Psoas muscle (tissue), 7 donors: ENCODE measurements at regions not wholly inside any gene's neighbourhood (a gene's known extent, or its start where the extent isn't known, plus 50 kb on each side); places are given as distances from the start of the nearest gene placed in this dataset.

Experiments
- ATAC-seq, 4 donors: fragments of 200-7000 bp; cut with Tn5 transposase; one replicate each; pipeline ENCODE4 v1.9.1; 2020; ENCODE audit warnings: moderate library complexity in 3 of 4, mild to moderate bottlenecking in 2 of 4
- DNase-seq, 2 donors: peaks; one replicate each; pipeline ENCODE4 v3.0.0-alpha.2; 2020
- H3K27ac ChIP-seq: fragments of 200-600 bp; one replicate; pipeline ENCODE4 v1.8.0; 2022
- H3K27me3 ChIP-seq, 3 donors: fragments of 200-600 bp in 1 of 3; one replicate each; pipeline versions ENCODE4 v1.6.1 to v1.8.0; 2013 to 2022; ENCODE audit warnings: low read length in 2 of 3, mild to moderate bottlenecking in 2 of 3, moderate library complexity in 1 of 3; ENCODE audit not compliant: insufficient read depth in 3 of 3
- H3K36me3 ChIP-seq, 2 donors: fragments of 200-600 bp in 1 of 2; one replicate each; pipeline versions ENCODE4 v1.6.1 to v1.8.0; 2013 to 2022; ENCODE audit warnings: low read depth in 1 of 2, mild to moderate bottlenecking in 1 of 2, moderate library complexity in 1 of 2; ENCODE audit not compliant: insufficient read depth in 1 of 2
- H3K4me1 ChIP-seq: fragments of 200-600 bp; one replicate; pipeline ENCODE4 v1.8.0; 2022
- H3K4me3 ChIP-seq: fragments of 200-600 bp; one replicate; pipeline ENCODE4 v1.8.0; 2022; ENCODE audit warnings: mild to moderate bottlenecking
- H3K9me3 ChIP-seq: fragments of 200-600 bp; one replicate; pipeline ENCODE4 v1.8.0; 2022
- WGBS, 3 donors: extraction: QIAGEN DNeasy Blood & Tissue Kit; methylation state at CpG; one replicate each; pipeline versions ENCODE4 v1.1.6 to v1.1.7; 2013; 5-methylcytosine and 5-hydroxymethylcytosine counted together
- intact Hi-C, 2 donors: fragments of 100-400 bp; cut with DNase I; formaldehyde crosslinking; loops; one replicate each; pipeline versions ENCODE4 v1.11.0 to v1.14.2; 2022
- TF ChIP-seq, protein P1 (sequence below): fragments of 200-600 bp; IDR thresholded peaks from one replicate; pipeline ENCODE4 v1.8.0; 2022; ENCODE audit warnings: antibody characterized with exemption
- donor health status: healthy with polysubstance abuse.
- donor health status: DM: no; HTN: no; CAD: no; lungs with moderate emphysema.
- donor health status: Bipolar disorder and iron deficiency.
- donor health status: healthy.
- donor health status: DM: yes; HTN: yes; CAD: no.
- donor health status: DM: no; HTN: no; CAD: no.
- donor health status: DM: yes; HTN: yes; CAD: no.

DNA sequence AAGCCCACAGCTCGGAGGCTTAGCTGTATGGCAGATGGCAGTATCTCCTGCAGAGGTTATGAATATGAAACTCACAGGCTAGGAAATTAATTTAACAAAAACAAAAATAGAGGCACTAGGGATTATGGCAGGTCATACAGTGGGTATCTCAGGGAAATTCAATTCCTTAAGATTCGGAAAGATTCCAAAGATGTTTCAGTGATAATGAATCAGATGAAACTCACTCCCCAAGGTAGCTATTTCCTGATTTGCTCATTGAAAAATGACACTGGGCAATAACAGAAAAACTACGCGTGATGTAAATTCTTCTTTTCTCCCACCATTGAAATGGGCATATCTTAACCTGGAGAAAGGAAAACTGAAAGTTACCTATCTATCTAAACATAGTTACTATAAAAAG is 414.1 kb downstream of the STK39 start:
- Histone ChIP-seq H3K36me3 (no peaks in the 10 kb centered on the region), H3K4me1 (peaks cover 3% of the 10 kb centered on the region), H3K4me3 (no peak overlapping the region), H3K27me3 (no peaks in the 10 kb centered on the region), H3K27ac (no peak overlapping the region), H3K9me3 (no peaks in the 10 kb centered on the region)
- no peak for DNase-seq
- ATAC-seq, result no peak
- 61 to 79% (median 66%) methylated on average over 4 of the region's 4 CpGs for WGBS, 3 donors
- intact Hi-C loops, result no loop called here
- TF ChIP-seq, protein P1, sequence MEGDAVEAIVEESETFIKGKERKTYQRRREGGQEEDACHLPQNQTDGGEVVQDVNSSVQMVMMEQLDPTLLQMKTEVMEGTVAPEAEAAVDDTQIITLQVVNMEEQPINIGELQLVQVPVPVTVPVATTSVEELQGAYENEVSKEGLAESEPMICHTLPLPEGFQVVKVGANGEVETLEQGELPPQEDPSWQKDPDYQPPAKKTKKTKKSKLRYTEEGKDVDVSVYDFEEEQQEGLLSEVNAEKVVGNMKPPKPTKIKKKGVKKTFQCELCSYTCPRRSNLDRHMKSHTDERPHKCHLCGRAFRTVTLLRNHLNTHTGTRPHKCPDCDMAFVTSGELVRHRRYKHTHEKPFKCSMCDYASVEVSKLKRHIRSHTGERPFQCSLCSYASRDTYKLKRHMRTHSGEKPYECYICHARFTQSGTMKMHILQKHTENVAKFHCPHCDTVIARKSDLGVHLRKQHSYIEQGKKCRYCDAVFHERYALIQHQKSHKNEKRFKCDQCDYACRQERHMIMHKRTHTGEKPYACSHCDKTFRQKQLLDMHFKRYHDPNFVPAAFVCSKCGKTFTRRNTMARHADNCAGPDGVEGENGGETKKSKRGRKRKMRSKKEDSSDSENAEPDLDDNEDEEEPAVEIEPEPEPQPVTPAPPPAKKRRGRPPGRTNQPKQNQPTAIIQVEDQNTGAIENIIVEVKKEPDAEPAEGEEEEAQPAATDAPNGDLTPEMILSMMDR, result no peak

GRCh38 chr2:167832868-167833287 is 414.5 kb downstream of the STK39 start:
- 60 to 73% (median 70%) methylated on average over 4 of the region's 4 CpGs for WGBS, 3 donors
- ATAC-seq (peak in 3 of 4 donors; percentile 27 to 60 (median 33)), DNase-seq (no peak)
- no peak overlapping the region for H3K27ac ChIP-seq
- H3K4me1 ChIP-seq, result peaks cover 4% of the 10 kb centered on the region
- no peaks in the 10 kb centered on the region for H3K36me3 ChIP-seq
- H3K9me3 ChIP-seq, result no peaks in the 10 kb centered on the region
- intact Hi-C loops, result no loop called here
- no peak overlapping the region for H3K4me3 ChIP-seq
- no peaks in the 10 kb centered on the region for H3K27me3 ChIP-seq
- TF ChIP-seq, protein P1, result no peak

DNA sequence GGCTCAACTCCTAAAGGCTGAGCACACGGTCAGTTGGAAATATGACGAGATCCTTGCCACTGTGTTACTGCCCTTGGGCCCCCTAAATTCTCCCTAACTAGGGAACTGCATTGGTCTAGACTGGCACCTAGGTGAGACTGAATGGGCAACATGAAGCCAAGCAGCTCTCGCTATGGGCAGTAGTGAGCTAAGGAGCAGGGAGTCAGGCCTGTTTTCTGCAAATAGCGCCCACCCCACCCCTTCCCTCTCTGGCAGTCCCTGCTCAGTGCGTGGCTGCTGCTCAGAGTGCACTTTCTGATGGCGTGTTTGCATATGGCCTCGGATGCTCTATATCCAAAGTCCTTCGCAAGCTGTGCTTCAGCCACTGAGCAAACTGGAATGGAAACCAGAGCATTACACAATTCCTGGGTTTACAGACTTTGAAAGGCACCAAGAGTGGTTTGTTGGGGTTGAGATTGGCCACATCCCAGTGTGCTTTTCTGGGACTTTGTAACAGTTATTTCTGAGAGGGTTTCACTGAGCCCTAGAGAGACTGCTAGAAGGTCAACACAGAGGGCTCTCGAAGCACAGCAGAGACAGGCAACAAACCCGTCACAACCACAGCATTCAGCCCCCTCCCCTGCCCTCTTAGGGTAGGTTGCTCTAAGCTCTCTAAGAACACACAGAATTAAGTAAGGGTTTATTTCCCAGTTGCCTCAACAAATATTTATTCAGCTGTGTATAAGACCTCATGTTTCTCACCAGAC is 419.9 kb downstream of the STK39 start:
- WGBS, 3 donors, result 66 to 90% (median 80%) methylated on average over 10 of the region's 10 CpGs

DNA sequence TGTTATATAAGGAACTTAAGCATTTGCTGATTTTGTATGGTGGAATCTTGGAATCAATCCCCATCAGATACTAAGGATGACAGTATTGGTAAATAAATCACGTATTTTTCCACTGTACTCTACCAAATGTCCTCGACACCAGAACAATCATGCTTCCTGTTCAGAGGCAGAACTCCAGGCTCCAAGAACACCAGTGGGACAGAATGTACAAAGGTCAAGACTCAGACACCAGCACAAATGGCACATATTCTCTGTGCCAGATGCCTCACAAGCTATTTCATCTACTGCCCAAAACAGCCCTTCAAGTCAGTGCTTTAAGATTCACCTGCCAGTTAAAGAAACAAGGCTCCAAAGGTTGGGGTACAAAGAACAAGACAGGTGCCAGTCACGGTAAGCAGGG is 420.5 kb downstream of the STK39 start:
- Histone ChIP-seq H3K9me3 (no peaks in the 10 kb centered on the region), H3K4me1 (peaks cover 16% of the 10 kb centered on the region), H3K27ac (no peak overlapping the region), H3K36me3 (no peaks in the 10 kb centered on the region), H3K4me3 (no peak overlapping the region), H3K27me3 (no peaks in the 10 kb centered on the region)
- intact Hi-C loops, result loop anchor here in 1 of 2 donors (5.0 kb wide), 1 partner anchor 75 kb away; no protein-coding TSS in a partner anchor
- WGBS, 3 donors, result 20 to 49% (median 26%) methylated on average over 3 of the region's 3 CpGs
- ATAC-seq, result peak in 3 of 4 donors; percentile 77 to 92 (median 91)
- TF ChIP-seq, protein P1, result no peak
- DNase-seq, result no peak

More for the DNA sequence above, 419.9 kb downstream of the STK39 start:
- H3K4me1 ChIP-seq, result peaks cover 16% of the 10 kb centered on the region
- H3K9me3 ChIP-seq, result no peaks in the 10 kb centered on the region
- ATAC-seq (peak; percentile 15 to 65 (median 50)), DNase-seq (no peak)
- TF ChIP-seq, protein P1, result no peak
- no peak overlapping the region for H3K27ac ChIP-seq
- intact Hi-C loops, result loop anchor here in 1 of 2 donors (5.0 kb wide), 1 partner anchor 75 kb away; no protein-coding TSS in a partner anchor
- H3K4me3 ChIP-seq, result no peak overlapping the region
- H3K36me3 ChIP-seq, result no peaks in the 10 kb centered on the region
- H3K27me3 ChIP-seq, result no peaks in the 10 kb centered on the region
